ENCODE measurements at regions not wholly inside any gene's neighbourhood (a gene's known extent, or its start where the extent isn't known, plus 50 kb on each side); places are given as distances from the start of the nearest gene placed in this dataset.

- no peak overlapping the region for H3K4me3 ChIP-seq
- H3K4me1 ChIP-seq, result no peaks in the 10 kb centered on the region
- H3K36me3 ChIP-seq, result no peaks in the 10 kb centered on the region
- peaks cover 0 to 40% (median 0%) of the 10 kb centered on the region in 7 donors for H3K27me3 ChIP-seq (replicated peaks in 1 of 7)
- H3K9me3 ChIP-seq, result no peaks in the 10 kb centered on the region
- no peak overlapping the region for H3K27ac ChIP-seq
- intact Hi-C loops (cut with DNase I; ENCODE audit: low total_unique reads), result no loop called here
- WGBS, 5 donors, result 66 to 76% (median 73%) methylated on average over 26 to 27 of the region's 27 CpGs
- no peak for TF ChIP-seq POLR2A (IDR thresholded peaks at IDR 0.05)
- TF ChIP-seq POLR2AphosphoS5 (IDR thresholded peaks at IDR 0.05), result no peak
- no peak for TF ChIP-seq CTCF (IDR thresholded peaks at IDR 0.05 in 8 of 11, conservative IDR thresholded peaks at IDR 0.05 in 3 of 11)
- DNase-seq, result peak; percentile 67
These were observed 877.3 kb downstream of the BRD1 start for GRCh38 chr22:48950151-48950915.

GRCh38 chr22:48949375-48950149 is 878.1 kb downstream of the BRD1 start:
- Histone ChIP-seq H3K36me3 (no peaks in the 10 kb centered on the region), H3K27ac (no peak overlapping the region), H3K4me3 (no peak overlapping the region), H3K4me1 (no peaks in the 10 kb centered on the region), H3K9me3 (no peaks in the 10 kb centered on the region), H3K27me3 (replicated peaks in 1 of 7) (peaks cover 0 to 47% (median 0%) of the 10 kb centered on the region in 7 donors)
- no peak for TF ChIP-seq CTCF (IDR thresholded peaks at IDR 0.05 in 8 of 11, conservative IDR thresholded peaks at IDR 0.05 in 3 of 11)
- no peak for TF ChIP-seq POLR2AphosphoS5 (IDR thresholded peaks at IDR 0.05)
- TF ChIP-seq POLR2A (IDR thresholded peaks at IDR 0.05), result no peak
- intact Hi-C loops (cut with DNase I; ENCODE audit: low total_unique reads), result no loop called here
- WGBS, 5 donors, result 79 to 85% (median 82%) methylated on average over 18 of the region's 18 CpGs
- peak; percentile 13 for DNase-seq

GRCh38 chr22:48948575-48949170 is 879.0 kb downstream of the BRD1 start:
- no peak for DNase-seq
- 82 to 89% (median 84%) methylated on average over 6 of the region's 6 CpGs for WGBS, 5 donors
- no peak overlapping the region for H3K4me3 ChIP-seq
- intact Hi-C loops (cut with DNase I; ENCODE audit: low total_unique reads), result no loop called here
- no peaks in the 10 kb centered on the region for H3K4me1 ChIP-seq
- no peaks in the 10 kb centered on the region for H3K9me3 ChIP-seq
- peaks cover 0 to 54% (median 0%) of the 10 kb centered on the region in 7 donors for H3K27me3 ChIP-seq (replicated peaks in 1 of 7)
- TF ChIP-seq POLR2A (IDR thresholded peaks at IDR 0.05), result no peak
- no peak for TF ChIP-seq CTCF (IDR thresholded peaks at IDR 0.05 in 8 of 11, conservative IDR thresholded peaks at IDR 0.05 in 3 of 11)
- H3K27ac ChIP-seq, result no peak overlapping the region
- H3K36me3 ChIP-seq, result no peaks in the 10 kb centered on the region

- Histone ChIP-seq H3K9me3 (no peaks in the 10 kb centered on the region), H3K36me3 (no peaks in the 10 kb centered on the region), H3K27ac (no peak overlapping the region), H3K4me1 (no peaks in the 10 kb centered on the region), H3K27me3 (replicated peaks in 1 of 7) (peaks cover 0 to 50% (median 0%) of the 10 kb centered on the region in 7 donors), H3K4me3 (no peak overlapping the region)
- DNase-seq, result no peak
- TF ChIP-seq CTCF (IDR thresholded peaks at IDR 0.05 in 8 of 11, conservative IDR thresholded peaks at IDR 0.05 in 3 of 11), result no peak
- TF ChIP-seq POLR2AphosphoS5 (IDR thresholded peaks at IDR 0.05), result no peak
- TF ChIP-seq POLR2A (IDR thresholded peaks at IDR 0.05), result no peak
- 78 to 90% (median 86%) methylated on average over 5 of the region's 5 CpGs for WGBS, 5 donors
- intact Hi-C loops (cut with DNase I; ENCODE audit: low total_unique reads), result no loop called here
These were observed 880.0 kb downstream of the BRD1 start for GRCh38 chr22:48947636-48948035.

All from spleen (tissue), 11 donors.